Neutrophil (primary cell): ENCODE measurements at regions not wholly inside any gene's neighbourhood (a gene's known extent, or its start where the extent isn't known, plus 50 kb on each side); places are given as distances from the start of the nearest gene placed in this dataset.

Experiments
- H3K27ac ChIP-seq: fragments of 200-600 bp; sonication (generic); 2 replicates; pipeline ENCODE4 v1.5.1; 2016; ENCODE audit warnings: mild to moderate bottlenecking, moderate library complexity
- H3K27me3 ChIP-seq: fragments of 200-600 bp; sonication (generic); 2 replicates; pipeline ENCODE4 v1.6.0; 2016; ENCODE audit warnings: mild to moderate bottlenecking
- H3K36me3 ChIP-seq: fragments of 200-600 bp; sonication (generic); 2 replicates; pipeline ENCODE4 v1.5.1; 2017
- H3K4me1 ChIP-seq, 2 experiments: fragments of 200-600 bp in 1 of 2; sonication (generic) in 1 of 2; 1 replicate in 1 of 2; 2 replicates in 1 of 2; pipeline versions ENCODE4 v1.5.1 to v1.6.1; 2013 to 2016; ENCODE audit warnings: low read depth in 1 of 2, low read length in 1 of 2, mild to moderate bottlenecking in 1 of 2, moderate library complexity in 1 of 2; ENCODE audit not compliant: control insufficient read depth in 1 of 2, insufficient read depth in 1 of 2
- H3K4me3 ChIP-seq, 2 experiments: fragments of 200-600 bp in 1 of 2; sonication (generic) in 1 of 2; 1 replicate in 1 of 2; 2 replicates in 1 of 2; pipeline ENCODE4 v1.5.1; 2013 to 2016; ENCODE audit warnings: low read depth in 1 of 2, low read length in 1 of 2, mild to moderate bottlenecking in 1 of 2, moderate library complexity in 1 of 2
- H3K9me3 ChIP-seq: fragments of 200-600 bp; sonication (generic); 2 replicates; pipeline ENCODE4 v1.5.1; 2016
- CTCF ChIP-seq: fragments of 200-600 bp; sonication (generic); IDR thresholded peaks from 2 replicates; pipeline ENCODE4 v1.5.1; 2016; ENCODE audit warnings: antibody characterized with exemption

- H3K9me3 ChIP-seq = no peaks in the 10 kb centered on the region
- H3K4me3 ChIP-seq = no peak overlapping the region
- TF ChIP-seq CTCF = no peak
- H3K27me3 ChIP-seq = no peaks in the 10 kb centered on the region
- no peaks in the 10 kb centered on the region for H3K4me1 ChIP-seq
- H3K36me3 ChIP-seq = no peaks in the 10 kb centered on the region
- H3K27ac ChIP-seq = no peak overlapping the region
Observed at GRCh38 chr4:27846951-27847350, 986.3 kb downstream of the STIM2 start.

GRCh38 chr4:27861381-27861787 lies 1000.7 kb downstream of the STIM2 start:
- no peaks in the 10 kb centered on the region for H3K9me3 ChIP-seq
- no peaks in the 10 kb centered on the region for H3K36me3 ChIP-seq
- no peak for TF ChIP-seq CTCF
- H3K27me3 ChIP-seq = no peaks in the 10 kb centered on the region
- H3K4me3 ChIP-seq = no peak overlapping the region
- H3K4me1 ChIP-seq = no peaks in the 10 kb centered on the region
- H3K27ac ChIP-seq = no peak overlapping the region

- Histone ChIP-seq H3K27me3 (no peaks in the 10 kb centered on the region), H3K9me3 (no peaks in the 10 kb centered on the region), H3K4me1 (no peaks in the 10 kb centered on the region), H3K36me3 (no peaks in the 10 kb centered on the region), H3K4me3 (no peak overlapping the region), H3K27ac (no peak overlapping the region)
- no peak for TF ChIP-seq CTCF
Observed at GRCh38 chr4:27861802-27862201, 1001.2 kb downstream of the STIM2 start.

- Histone ChIP-seq H3K9me3 (no peaks in the 10 kb centered on the region), H3K27me3 (no peaks in the 10 kb centered on the region), H3K4me1 (no peaks in the 10 kb centered on the region), H3K36me3 (no peaks in the 10 kb centered on the region), H3K27ac (no peak overlapping the region), H3K4me3 (no peak overlapping the region)
- no peak for TF ChIP-seq CTCF
Observed at GRCh38 chr4:27873596-27873995, 1013.0 kb downstream of the STIM2 start.

GRCh38 chr4:27881705-27882104 lies 1021.1 kb downstream of the STIM2 start:
- no peaks in the 10 kb centered on the region for H3K36me3 ChIP-seq
- no peaks in the 10 kb centered on the region for H3K9me3 ChIP-seq
- no peaks in the 10 kb centered on the region for H3K27me3 ChIP-seq
- H3K27ac ChIP-seq = no peak overlapping the region
- TF ChIP-seq CTCF = no peak
- H3K4me3 ChIP-seq = no peak overlapping the region
- H3K4me1 ChIP-seq = no peaks in the 10 kb centered on the region

GRCh38 chr4:27886120-27886519 lies 1025.5 kb downstream of the STIM2 start:
- no peaks in the 10 kb centered on the region for H3K36me3 ChIP-seq
- no peak for TF ChIP-seq CTCF
- H3K27me3 ChIP-seq = no peaks in the 10 kb centered on the region
- no peak overlapping the region for H3K27ac ChIP-seq
- H3K4me3 ChIP-seq = no peak overlapping the region
- no peaks in the 10 kb centered on the region for H3K4me1 ChIP-seq
- no peaks in the 10 kb centered on the region for H3K9me3 ChIP-seq
